Sigmoid colon (tissue), 6 donors: ENCODE measurements at regions not wholly inside any gene's neighbourhood (a gene's known extent, or its start where the extent isn't known, plus 50 kb on each side); places are given as distances from the start of the nearest gene placed in this dataset.

Source experiments
- DNase-seq: peaks from one replicate; pipeline ENCODE4 v3.0.0-alpha.2; 2019
- H3K27ac ChIP-seq, 4 donors: fragments of 200-600 bp; sonication (generic); one replicate each; pipeline ENCODE4 v1.5.1; 2016 to 2019; ENCODE audit warnings: mild to moderate bottlenecking in 1 of 4
- H3K27me3 ChIP-seq, 3 donors: fragments of 200-600 bp; sonication (generic); one replicate each; pipeline ENCODE4 v1.5.1; 2019; ENCODE audit warnings: mild to moderate bottlenecking in 1 of 3
- H3K36me3 ChIP-seq, 4 donors: fragments of 200-600 bp; sonication (generic); one replicate each; pipeline ENCODE4 v1.5.1; 2016 to 2019
- H3K4me1 ChIP-seq, 4 donors: fragments of 200-600 bp; sonication (generic); one replicate each; pipeline ENCODE4 v1.5.1; 2017 to 2019
- H3K4me3 ChIP-seq, 4 donors: fragments of 200-600 bp; sonication (generic); one replicate each; pipeline ENCODE4 v1.5.1; 2017 to 2019; ENCODE audit warnings: mild to moderate bottlenecking in 2 of 4, moderate library complexity in 1 of 4
- H3K9me3 ChIP-seq, 4 donors: fragments of 200-600 bp in 3 of 4; sonication (generic) in 3 of 4; one replicate each; pipeline versions ENCODE4 v1.5.1 to v1.6.1; 2013 to 2019
- CTCF ChIP-seq, 4 experiments: fragments of 450-650 bp in 3 of 4; fragments of 200-600 bp in 1 of 4; IDR thresholded peaks; one replicate each; pipeline ENCODE4 v1.5.1; 2016 to 2019; ENCODE audit warnings: antibody characterized with exemption in 4 of 4, mild to moderate bottlenecking in 3 of 4, moderate library complexity in 2 of 4
- EP300 ChIP-seq, 4 donors: sonication (generic); formaldehyde crosslinking; IDR thresholded peaks; one replicate each; pipeline ENCODE4 v1.6.1; 2017; ENCODE audit warnings: antibody characterized with exemption in 4 of 4
- POLR2A ChIP-seq, 2 donors: fragments of 450-650 bp; IDR thresholded peaks; one replicate each; pipeline ENCODE4 v1.6.1; 2016; ENCODE audit warnings: antibody characterized with exemption in 2 of 2, mild to moderate bottlenecking in 2 of 2, moderate library complexity in 2 of 2
- POLR2AphosphoS5 ChIP-seq, 4 donors: sonication (generic); formaldehyde crosslinking; IDR thresholded peaks; one replicate each; pipeline ENCODE4 v1.6.1; 2017; ENCODE audit warnings: antibody characterized with exemption in 4 of 4
- WGBS, 2 donors: extraction: QIAGEN DNeasy Blood & Tissue Kit; methylation state at CpG; one replicate each; pipeline ENCODE4 v1.1.7; 2013; 5-methylcytosine and 5-hydroxymethylcytosine counted together
- intact Hi-C: fragments of 100-400 bp; cut with DNase I; formaldehyde crosslinking; loops from one replicate; pipeline ENCODE4 v1.15.1; 2023
- donor health status: healthy with polysubstance abuse.
- donor health status: healthy.

DNA sequence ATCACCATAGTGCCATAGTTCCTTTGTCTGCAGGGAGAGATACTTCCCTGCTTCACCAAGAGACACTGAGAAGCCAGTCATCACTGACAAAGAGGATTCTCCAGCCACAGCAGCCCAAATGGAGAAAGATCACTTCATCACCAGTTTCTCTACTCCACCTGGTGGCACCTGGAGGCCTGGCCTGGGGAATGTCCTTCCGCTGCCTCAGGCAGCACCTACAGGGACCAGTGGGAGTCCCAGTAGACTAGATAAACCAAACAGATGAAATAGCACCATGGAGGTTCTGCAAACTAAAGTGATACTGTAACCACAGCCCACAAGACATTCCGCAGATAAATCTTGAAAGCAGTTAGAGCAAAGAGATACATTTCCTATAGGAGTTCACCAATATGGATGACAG lies 266.5 kb downstream of the C6orf118 start:
- Histone ChIP-seq H3K9me3 (peaks cover 0 to 2% (median 0%) of the 10 kb centered on the region in 4 donors), H3K4me3 (no peak overlapping the region), H3K36me3 (no peaks in the 10 kb centered on the region), H3K27me3 (no peaks in the 10 kb centered on the region), H3K4me1 (no peaks in the 10 kb centered on the region), H3K27ac (no peak overlapping the region)
- intact Hi-C loops = no loop called here
- no peak for DNase-seq
- 90 to 95% methylated on average over 2 of the region's 2 CpGs for WGBS, 2 donors
- TF ChIP-seq CTCF (IDR thresholded peaks at IDR 0.05) (no peak), EP300 (IDR thresholded peaks at IDR 0.05) (no peak), POLR2AphosphoS5 (IDR thresholded peaks at IDR 0.05) (no peak), POLR2A (IDR thresholded peaks at IDR 0.05) (no peak)

- no peak for DNase-seq
- H3K36me3 ChIP-seq = no peaks in the 10 kb centered on the region
Observed at GRCh38 chr6:165040440-165040839, 269.0 kb downstream of the C6orf118 start.

DNA sequence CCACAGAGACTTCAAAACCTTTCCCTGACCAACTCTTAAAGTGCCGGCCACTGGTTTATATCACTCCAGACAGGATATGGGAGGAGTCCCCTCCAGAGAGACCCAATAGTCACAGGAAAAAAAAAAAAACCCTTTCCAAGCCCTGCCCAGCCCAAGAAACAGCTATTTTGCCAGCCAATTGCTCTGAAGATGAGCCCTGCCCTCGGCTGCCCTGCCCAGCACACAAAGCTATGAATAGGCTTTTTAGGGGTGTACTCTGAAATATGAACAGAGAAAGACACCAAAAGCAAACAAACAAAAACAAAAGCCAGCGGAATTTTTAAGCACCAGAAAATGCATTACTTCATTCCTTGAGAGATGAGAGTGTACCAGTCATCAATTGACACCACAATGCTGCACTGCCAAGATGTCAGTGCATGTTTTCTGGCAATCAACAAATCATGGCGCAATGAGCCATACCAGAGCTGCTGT lies 275.1 kb downstream of the C6orf118 start:
- 60 to 63% methylated on average over 4 of the region's 4 CpGs for WGBS, 2 donors
- Histone ChIP-seq H3K4me1 (no peaks in the 10 kb centered on the region), H3K36me3 (no peaks in the 10 kb centered on the region), H3K27me3 (no peaks in the 10 kb centered on the region), H3K9me3 (no peaks in the 10 kb centered on the region), H3K4me3 (no peak overlapping the region), H3K27ac (no peak overlapping the region)
- TF ChIP-seq POLR2AphosphoS5 (IDR thresholded peaks at IDR 0.05) = no peak
- TF ChIP-seq CTCF (IDR thresholded peaks at IDR 0.05) = no peak
- no peak for TF ChIP-seq POLR2A (IDR thresholded peaks at IDR 0.05)
- TF ChIP-seq EP300 (IDR thresholded peaks at IDR 0.05) = no peak
- intact Hi-C loops = no loop called here
- DNase-seq = no peak

More at GRCh38 chr6:165040440-165040839, 269.0 kb downstream of the C6orf118 start:
- H3K4me3 ChIP-seq = no peak overlapping the region
- WGBS, 2 donors = 77 to 81% methylated on average over 1 of the region's 1 CpG
- no peaks in the 10 kb centered on the region for H3K27me3 ChIP-seq
- H3K27ac ChIP-seq = no peak overlapping the region
- intact Hi-C loops = no loop called here
- H3K4me1 ChIP-seq = no peaks in the 10 kb centered on the region
- H3K9me3 ChIP-seq = no peaks in the 10 kb centered on the region
- TF ChIP-seq CTCF (IDR thresholded peaks at IDR 0.05) (no peak), POLR2AphosphoS5 (IDR thresholded peaks at IDR 0.05) (no peak), EP300 (IDR thresholded peaks at IDR 0.05) (no peak), POLR2A (IDR thresholded peaks at IDR 0.05) (no peak)

- intact Hi-C loops = no loop called here
- Histone ChIP-seq H3K36me3 (no peaks in the 10 kb centered on the region), H3K27me3 (no peaks in the 10 kb centered on the region), H3K9me3 (no peaks in the 10 kb centered on the region), H3K4me1 (no peaks in the 10 kb centered on the region), H3K27ac (no peak overlapping the region), H3K4me3 (no peak overlapping the region)
- DNase-seq = no peak
- TF ChIP-seq CTCF (IDR thresholded peaks at IDR 0.05) (no peak), EP300 (IDR thresholded peaks at IDR 0.05) (no peak), POLR2AphosphoS5 (IDR thresholded peaks at IDR 0.05) (no peak), POLR2A (IDR thresholded peaks at IDR 0.05) (no peak)
- whole genome bisulfite sequencing, 2 donors = 65 to 76% methylated on average over 7 of the region's 7 CpGs
Observed at GRCh38 chr6:165031502-165031901, 277.9 kb downstream of the C6orf118 start.

DNA sequence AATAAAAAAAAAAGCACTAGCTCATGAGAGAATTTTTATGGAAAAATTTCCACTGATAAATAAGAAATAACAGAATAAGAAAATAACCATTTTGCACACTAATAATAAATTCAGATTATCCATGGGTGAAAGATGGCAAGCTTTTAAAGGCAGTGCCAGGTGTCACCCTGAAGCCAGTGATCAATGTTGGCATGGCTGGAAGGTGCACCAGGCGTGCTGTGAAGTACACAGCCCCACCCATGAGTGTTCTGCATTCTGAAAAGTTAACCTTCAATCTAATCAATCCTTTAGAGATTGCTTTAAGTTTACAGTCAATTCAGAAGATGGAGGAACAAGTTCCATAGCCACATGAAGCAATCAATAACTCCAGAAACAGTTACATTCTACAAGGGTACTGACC lies 284.4 kb downstream of the C6orf118 start:
- Histone ChIP-seq H3K9me3 (peaks cover 0 to 4% (median 0%) of the 10 kb centered on the region in 4 donors), H3K27me3 (no peaks in the 10 kb centered on the region), H3K4me3 (no peak overlapping the region), H3K36me3 (no peaks in the 10 kb centered on the region), H3K27ac (no peak overlapping the region), H3K4me1 (no peaks in the 10 kb centered on the region)
- TF ChIP-seq EP300 (IDR thresholded peaks at IDR 0.05) (no peak), POLR2AphosphoS5 (IDR thresholded peaks at IDR 0.05) (no peak), CTCF (IDR thresholded peaks at IDR 0.05) (no peak), POLR2A (IDR thresholded peaks at IDR 0.05) (no peak)
- WGBS, 2 donors = 27 to 68% methylated on average over 1 of the region's 1 CpG
- DNase-seq = no peak
- intact Hi-C loops = no loop called here
